IMR-90 (cell line): ENCODE measurements at regions not wholly inside any gene's neighbourhood (a gene's known extent, or its start where the extent isn't known, plus 50 kb on each side); places are given as distances from the start of the nearest gene placed in this dataset.

Experiments
- ATAC-seq: fragments of 200-7000 bp; cut with Tn5 transposase; 2 replicates; pipeline ENCODE4 v1.9.1; 2020; ENCODE audit warnings: low read depth, mild to moderate bottlenecking, moderate library complexity
- BruUV-seq: library from RNA; stranded (reverse); fragments of 400-500 nt; replicated peaks from 2 replicates; lab custom pipeline; 2021; lab: Mats Ljungman, UMichigan
- CTCF ChIA-PET: fragments of 300-600 bp; formaldehyde crosslinking; extraction: SDS; loops from one replicate; lab custom pipeline; 2021; ENCODE audit warnings: antibody characterized with exemption; lab: Yijun Ruan, JAX
- POLR2A ChIA-PET: fragments of 300-600 bp; sonication (Branson Sonifier 250); formaldehyde crosslinking; loops from one replicate; lab custom pipeline; 2022; ENCODE audit warnings: antibody characterized with exemption; ENCODE audit not compliant: unreplicated experiment; lab: Charles Lee
- DNase-seq: peaks from one replicate; pipeline ENCODE4 v3.0.0; 2013
- H2AFZ ChIP-seq: replicated peaks from 2 replicates; pipeline ENCODE3; 2013; ENCODE audit warnings: low read length, mild to moderate bottlenecking; ENCODE audit not compliant: poor library complexity
- H2AK5ac ChIP-seq: 2 replicates; pipeline ENCODE4 v1.6.1; 2013; ENCODE audit warnings: low read depth, low read length, inconsistent platforms
- H2AK9ac ChIP-seq: replicated peaks from 2 replicates; pipeline ENCODE3; 2013; ENCODE audit warnings: mild to moderate bottlenecking, low read depth, low read length, moderate library complexity; ENCODE audit not compliant: poor library complexity
- H2BK120ac ChIP-seq: 2 replicates; pipeline ENCODE4 v1.6.1; 2013; ENCODE audit warnings: low read depth, low read length, inconsistent platforms
- H2BK15ac ChIP-seq: 3 replicates; pipeline ENCODE4 v1.6.1; 2013; ENCODE audit warnings: low read depth, low read length, inconsistent platforms
- H2BK20ac ChIP-seq: 2 replicates; pipeline ENCODE4 v1.6.1; 2013; ENCODE audit warnings: low read depth, mild to moderate bottlenecking, inconsistent platforms, low read length, moderate library complexity
- H2BK5ac ChIP-seq: 2 replicates; pipeline ENCODE4 v1.6.1; 2013; ENCODE audit warnings: mild to moderate bottlenecking, low read depth, low read length, inconsistent platforms; ENCODE audit not compliant: poor library complexity, severe bottlenecking
- H3K14ac ChIP-seq: replicated peaks from 2 replicates; pipeline ENCODE4 v1.6.1; 2013; ENCODE audit warnings: low read depth, low read length, inconsistent platforms
- H3K18ac ChIP-seq: 2 replicates; pipeline ENCODE4 v1.6.1; 2013; ENCODE audit warnings: low read depth, low read length, control low read depth
- H3K23ac ChIP-seq: 2 replicates; pipeline ENCODE4 v1.6.1; 2013; ENCODE audit warnings: low read depth, low read length, inconsistent platforms
- H3K27ac ChIP-seq: 2 replicates; pipeline ENCODE4 v1.5.1; 2013; ENCODE audit warnings: mild to moderate bottlenecking, control low read depth, low read length; ENCODE audit not compliant: insufficient read depth
- H3K27me3 ChIP-seq: 2 replicates; pipeline ENCODE4 v1.6.1; 2013; ENCODE audit warnings: low read length; ENCODE audit not compliant: control insufficient read depth, insufficient read depth
- H3K36me3 ChIP-seq: 2 replicates; pipeline ENCODE4 v1.6.1; 2013; ENCODE audit warnings: low read length, mixed read lengths; ENCODE audit not compliant: control insufficient read depth, insufficient read depth
- H3K4ac ChIP-seq: 2 replicates; pipeline ENCODE4 v1.6.1; 2013; ENCODE audit warnings: low read depth, low read length, inconsistent platforms
- H3K4me1 ChIP-seq: 2 replicates; pipeline ENCODE4 v1.6.1; 2013; ENCODE audit warnings: low read length, mixed read lengths; ENCODE audit not compliant: control insufficient read depth, insufficient read depth
- H3K4me2 ChIP-seq: 2 replicates; pipeline ENCODE4 v1.6.1; 2013; ENCODE audit warnings: low read depth, mild to moderate bottlenecking, control low read depth, low read length, moderate library complexity
- H3K4me3 ChIP-seq: 2 replicates; pipeline ENCODE4 v1.5.1; 2013; ENCODE audit warnings: low read depth, mild to moderate bottlenecking, control low read depth, low read length, moderate library complexity; ENCODE audit not compliant: insufficient read depth
- H3K56ac ChIP-seq: 2 replicates; pipeline ENCODE4 v1.6.1; 2013; ENCODE audit warnings: low read length, inconsistent platforms; ENCODE audit not compliant: insufficient read depth; ENCODE audit errors: extremely low read depth
- H3K79me1 ChIP-seq, 2 experiments: 2 replicates each; pipeline ENCODE4 v1.6.1; 2013; ENCODE audit warnings: low read length in 2 of 2, inconsistent platforms in 1 of 2, low read depth in 1 of 2
- H3K9ac ChIP-seq: 2 replicates; pipeline ENCODE4 v1.6.1; 2013; ENCODE audit warnings: low read depth, low read length, control low read depth
- H3K9me1 ChIP-seq: 2 replicates; pipeline ENCODE4 v1.6.1; 2013; ENCODE audit warnings: low read length, inconsistent platforms; ENCODE audit not compliant: insufficient read depth
- H3K9me3 ChIP-seq: 2 replicates; pipeline ENCODE4 v1.6.1; 2013; ENCODE audit warnings: low read length; ENCODE audit not compliant: control insufficient read depth, insufficient read depth
- H4K20me1 ChIP-seq: 2 replicates; pipeline ENCODE4 v1.6.1; 2013; ENCODE audit warnings: low read length, inconsistent platforms; ENCODE audit not compliant: insufficient read depth
- H4K5ac ChIP-seq: 2 replicates; pipeline ENCODE4 v1.6.1; 2013; ENCODE audit warnings: mild to moderate bottlenecking, low read depth, low read length, control low read depth
- H4K8ac ChIP-seq, 2 experiments: 2 replicates each; pipeline ENCODE4 v1.6.1; 2013; ENCODE audit warnings: low read depth in 2 of 2, low read length in 2 of 2, control low read depth in 1 of 2, inconsistent platforms in 1 of 2
- H4K91ac ChIP-seq: 2 replicates; pipeline ENCODE4 v1.6.1; 2013; ENCODE audit warnings: low read depth, low read length, inconsistent platforms; ENCODE audit not compliant: insufficient read depth
- CHD1 ChIP-seq: IDR thresholded peaks from 2 replicates; pipeline ENCODE4 v1.6.1; 2012; ENCODE audit warnings: low read depth, low read length, improper control_type of control experiment
- CTCF ChIP-seq: conservative IDR thresholded peaks from 2 replicates; pipeline ENCODE4 v1.5.1; 2012; ENCODE audit warnings: mild to moderate bottlenecking, low read depth, low read length, improper control_type of control experiment
- RAD21 ChIP-seq: IDR thresholded peaks from 2 replicates; pipeline ENCODE4 v1.6.1; 2012; ENCODE audit warnings: low read length, improper control_type of control experiment
- RCOR1 ChIP-seq: IDR thresholded peaks from 2 replicates; pipeline ENCODE4 v1.6.1; 2012; ENCODE audit warnings: mild to moderate bottlenecking, low read length, improper control_type of control experiment; ENCODE audit not compliant: insufficient replicate concordance
- RFX5 ChIP-seq: IDR thresholded peaks from 2 replicates; pipeline ENCODE4 v1.8.0; 2012; ENCODE audit warnings: low read depth, mild to moderate bottlenecking, low read length, moderate library complexity
- WGBS, 2 experiments: methylation state at CpG; one replicate each; pipeline versions ENCODE4 v1.1.5 to v1.1.7; 2013; ENCODE audit warnings: missing lambda C conversion rate in 2 of 2; ENCODE audit not compliant: insufficient read length in 1 of 2; ENCODE audit errors: extremely low coverage in 2 of 2; 5-methylcytosine and 5-hydroxymethylcytosine counted together
- dilution Hi-C: fragments of 300-500 bp; cut with HindIII; formaldehyde crosslinking; loops from one replicate; pipeline ENCODE4 v1.14.3; 2018; ENCODE audit warnings: low sequenced_read_pairs; ENCODE audit not compliant: unreplicated experiment
- in situ Hi-C: fragments of 300-500 bp; cut with MboI; formaldehyde crosslinking; loops from 3 replicates; pipeline ENCODE4 v1.14.3; 2019; ENCODE audit warnings: low sequenced_read_pairs, inconsistent platforms, mixed read lengths
- intact Hi-C: fragments of 100-400 bp; cut with micrococcal nuclease; formaldehyde crosslinking; loops from 2 replicates; pipeline ENCODE4 v1.10.0; 2022

- no TSS peak for BruUV-seq
- TF ChIP-seq CTCF = no peak
- no peak for TF ChIP-seq RFX5
- no peak for TF ChIP-seq RAD21
- no peak for TF ChIP-seq RCOR1
- no peak for TF ChIP-seq CHD1
- no peak overlapping the region for H3K4me3 ChIP-seq
- H3K4me1 ChIP-seq = no peaks in the 10 kb centered on the region
- WGBS, 2 experiments = no CpG with 5 or more reads among the region's 2 CpGs
- no peak overlapping the region for H4K5ac ChIP-seq
- POLR2A ChIA-PET = no interaction called here
- H4K20me1 ChIP-seq = no peaks in the 10 kb centered on the region
- DNase-seq (no peak), ATAC-seq (no peak)
- no peak overlapping the region for H3K23ac ChIP-seq
- H4K91ac ChIP-seq = no peak overlapping the region
- dilution Hi-C loops = no loop called here
- no peak overlapping the region for H2AK9ac ChIP-seq
- no peak overlapping the region for H3K4ac ChIP-seq
- H3K4me2 ChIP-seq = no peak overlapping the region
- H3K9me3 ChIP-seq = no peaks in the 10 kb centered on the region
- H3K9me1 ChIP-seq = no peaks in the 10 kb centered on the region
- CTCF ChIA-PET = no interaction called here
- no peak overlapping the region for H3K9ac ChIP-seq
- H4K8ac ChIP-seq = no peak overlapping the region
- no peak overlapping the region for H3K18ac ChIP-seq
- H2AFZ ChIP-seq = no peak overlapping the region
- H3K27me3 ChIP-seq = no peaks in the 10 kb centered on the region; the same call in 1 of the 2 replicates
- in situ Hi-C loops = no loop called here
- H2BK15ac ChIP-seq = no peak overlapping the region
- H2BK120ac ChIP-seq = no peak overlapping the region
- H3K79me1 ChIP-seq = no peaks in the 10 kb centered on the region
- intact Hi-C loops = no loop called here
- H3K14ac ChIP-seq = no peak overlapping the region
- H2BK20ac ChIP-seq = no peak overlapping the region
- H3K27ac ChIP-seq = no peak overlapping the region
- no peaks in the 10 kb centered on the region for H3K36me3 ChIP-seq
- no peak overlapping the region for H2AK5ac ChIP-seq
- H3K56ac ChIP-seq = no peak overlapping the region
- no peak overlapping the region for H2BK5ac ChIP-seq
These were observed 170.3 kb upstream of the SLC24A5 start for GRCh38 chr15:47950447-47950846.
